ENCODE measurements at regions not wholly inside any gene's neighbourhood (a gene's known extent, or its start where the extent isn't known, plus 50 kb on each side); places are given as distances from the start of the nearest gene placed in this dataset.

DNA sequence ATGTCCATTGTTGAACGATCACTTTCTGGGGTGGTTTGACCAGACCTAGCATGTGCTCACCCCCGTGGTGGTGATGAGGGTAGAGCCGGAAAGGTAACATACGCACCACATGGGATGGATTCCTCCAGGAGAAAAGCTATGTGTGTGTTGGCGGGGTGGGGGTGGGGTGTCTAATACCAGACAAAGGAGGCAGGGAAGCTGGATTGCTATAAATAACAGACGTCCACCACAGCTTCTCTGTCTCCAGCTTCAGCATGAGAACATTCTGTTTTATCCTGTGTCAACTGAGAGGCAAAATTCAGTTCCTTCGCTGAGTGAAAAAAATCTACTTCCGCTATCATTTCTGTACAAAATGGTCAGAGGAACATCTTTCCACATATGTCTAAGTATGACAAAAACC, 151.0 kb downstream of the PCSK1 start:
- DNase-seq = no peak

DNA sequence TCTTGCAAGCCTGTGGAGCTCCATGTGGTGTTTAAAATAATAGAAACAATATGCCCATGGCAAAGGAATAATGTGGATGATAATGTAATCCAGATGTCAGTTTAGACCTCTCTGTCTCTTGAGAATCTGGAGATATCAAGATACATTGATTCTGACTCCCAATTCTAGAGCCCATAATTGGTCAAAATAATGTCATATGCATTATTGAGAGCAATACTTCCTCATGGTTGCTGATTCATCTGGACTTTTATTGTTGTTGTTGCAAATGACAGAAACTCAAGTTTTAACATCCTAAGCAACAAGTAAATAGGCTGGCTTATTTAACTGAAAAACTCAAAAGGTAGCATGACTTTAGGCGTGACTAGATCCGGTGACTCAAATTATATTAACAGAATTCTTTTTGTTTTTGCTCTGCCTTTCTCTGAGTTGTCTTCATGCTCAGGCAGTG, 152.1 kb downstream of the PCSK1 start:
- DNase-seq = no peak

DNA sequence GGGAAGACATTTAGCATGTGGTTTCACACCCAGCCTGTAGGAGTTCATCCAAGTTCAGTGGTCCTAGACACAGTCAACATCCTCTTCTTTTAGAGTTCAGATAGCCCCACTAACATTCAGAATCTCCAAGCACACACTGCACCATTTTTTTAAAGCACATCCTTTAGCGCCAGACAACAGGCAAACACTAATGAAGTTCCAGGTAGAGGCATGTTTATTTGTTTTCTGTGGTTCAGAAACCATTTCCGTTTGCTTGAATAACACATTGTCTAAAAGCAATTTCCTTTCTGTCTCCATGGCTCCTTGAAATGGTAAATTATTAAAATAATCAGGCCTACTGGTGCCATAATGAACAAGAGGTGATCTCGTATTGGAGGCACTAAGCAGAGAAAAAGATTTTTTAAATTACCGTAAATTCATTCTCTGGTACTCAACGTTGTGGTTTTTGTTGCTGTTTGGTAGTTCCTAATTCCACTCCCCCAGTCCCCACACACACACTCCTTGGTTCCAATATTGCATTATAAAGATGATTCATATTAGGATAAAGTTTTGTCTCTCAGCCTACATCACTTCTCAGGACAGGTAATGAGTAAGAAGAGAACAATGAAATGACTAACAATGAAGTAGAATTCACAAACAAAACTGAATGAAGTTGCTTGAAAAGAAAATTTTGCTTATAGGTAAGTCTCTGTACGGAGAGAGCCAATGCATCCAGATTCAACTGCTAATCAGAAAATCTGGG, 153.1 kb downstream of the PCSK1 start:
- no peak for DNase-seq

DNA sequence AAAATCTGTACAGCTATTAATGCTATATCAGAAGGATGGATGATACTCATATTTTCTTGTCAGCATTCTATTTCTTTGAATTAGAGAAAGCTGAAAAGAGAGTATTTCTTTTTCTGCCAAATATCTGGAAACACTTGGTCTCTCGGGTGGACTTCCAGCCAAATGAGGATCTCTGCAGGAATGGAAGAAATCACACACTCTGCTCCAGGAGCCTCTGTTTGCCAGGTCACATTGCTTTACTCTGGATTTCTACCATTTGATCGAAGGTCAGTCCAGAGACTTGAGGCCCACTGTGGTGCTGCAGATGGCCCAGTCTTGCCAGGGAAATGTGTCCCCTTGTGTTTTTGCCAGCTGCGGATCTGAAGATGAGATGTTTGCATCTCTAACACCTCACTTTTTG, 154.1 kb downstream of the PCSK1 start:
- DNase-seq = no peak

DNA sequence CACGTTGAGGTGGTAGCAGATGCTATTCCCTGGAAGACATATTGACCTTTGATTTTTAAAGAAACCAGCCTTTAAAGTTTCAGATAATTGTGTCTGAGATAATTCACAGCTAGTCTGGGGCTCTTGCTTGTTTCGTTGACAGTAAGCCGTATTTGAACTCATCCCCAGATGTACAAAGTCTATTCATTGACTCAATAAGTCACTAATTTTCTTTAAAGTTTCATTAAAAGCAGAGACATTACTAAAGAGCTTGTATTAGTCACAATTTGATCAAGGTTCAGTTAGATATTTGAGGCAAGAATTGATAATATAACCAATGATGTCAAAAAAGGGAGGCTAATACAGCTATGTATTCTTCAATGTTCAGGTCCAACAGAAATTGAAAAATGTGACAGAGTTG, 158.0 kb downstream of the PCSK1 start:
- DNase-seq = no peak

DNA sequence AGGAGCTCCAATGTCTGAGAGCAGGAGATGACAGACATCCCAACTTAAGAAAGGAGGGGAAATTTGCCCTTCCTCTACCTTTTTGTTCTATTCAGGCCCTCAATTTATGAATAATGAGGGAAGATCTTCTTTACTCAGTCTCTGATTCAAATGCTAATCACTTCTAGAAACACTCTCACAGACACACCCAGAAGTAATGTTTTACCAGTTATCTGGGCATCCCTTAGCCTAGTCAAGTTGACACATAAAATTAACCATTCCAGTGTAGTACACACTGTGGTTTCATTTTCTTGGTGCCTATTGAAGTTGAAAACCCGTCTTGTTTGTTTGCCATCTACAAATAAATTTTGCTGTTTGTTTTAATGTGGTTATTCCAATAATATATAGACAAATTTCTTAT, 167.6 kb downstream of the PCSK1 start:
- no peak for DNase-seq

DNA sequence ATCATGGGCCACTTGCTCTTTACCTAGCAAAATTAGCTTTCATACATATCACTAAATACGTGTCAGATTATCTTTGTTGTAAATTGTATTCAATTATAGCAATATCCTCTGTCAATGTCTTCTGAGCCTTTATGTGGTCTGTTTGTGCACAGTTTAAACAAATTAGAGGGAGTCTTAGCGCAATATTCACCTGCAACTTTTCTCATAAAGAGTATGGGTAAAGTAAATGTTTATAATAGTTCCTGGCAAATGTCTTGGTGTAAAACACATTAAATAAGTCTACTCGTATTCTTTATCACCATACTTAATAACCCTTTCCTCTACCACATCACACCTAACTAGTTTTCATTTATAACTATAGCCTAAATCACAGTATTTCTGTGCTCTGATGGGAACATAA, 169.0 kb downstream of the PCSK1 start:
- DNase-seq = no peak

DNA sequence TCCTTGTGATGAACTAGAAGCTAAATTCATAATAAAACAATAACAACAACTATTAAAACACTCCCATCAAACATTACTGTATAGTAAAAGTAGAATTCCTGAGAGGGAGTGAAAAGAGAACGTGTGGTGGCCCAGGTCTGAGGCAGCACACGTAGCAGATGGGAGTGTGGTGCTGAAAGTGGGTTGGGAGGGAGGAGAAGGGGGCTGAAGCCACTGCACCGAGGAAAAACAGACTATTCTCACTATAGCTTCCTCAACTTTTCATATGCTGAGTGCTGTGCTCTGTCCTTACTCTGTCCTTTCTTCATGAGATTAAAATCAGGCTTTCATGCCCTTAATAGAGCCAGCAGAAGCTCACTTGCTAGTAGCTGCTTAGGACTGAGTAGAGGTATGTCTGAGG, 170.9 kb downstream of the PCSK1 start:
- DNase-seq = no peak

DNA sequence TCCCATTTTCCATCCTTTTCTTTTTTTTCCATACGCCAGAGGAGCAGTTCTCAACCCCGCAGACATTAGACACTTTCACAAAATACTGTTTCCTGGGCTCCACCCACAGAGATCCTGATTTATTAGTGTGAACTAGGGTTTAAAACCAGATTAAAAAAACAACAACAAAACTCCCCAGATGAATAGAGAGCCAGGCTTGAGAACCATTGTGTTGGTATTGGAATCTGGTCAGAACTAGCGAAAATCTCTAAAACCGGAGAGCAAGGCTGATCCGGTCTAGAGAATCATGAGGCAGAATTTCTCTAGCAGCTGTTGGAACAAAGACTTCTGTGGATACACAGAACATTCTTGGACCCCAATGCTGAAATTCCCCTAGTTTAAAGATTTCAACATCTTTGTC, 173.0 kb downstream of the PCSK1 start:
- no peak for DNase-seq

DNA sequence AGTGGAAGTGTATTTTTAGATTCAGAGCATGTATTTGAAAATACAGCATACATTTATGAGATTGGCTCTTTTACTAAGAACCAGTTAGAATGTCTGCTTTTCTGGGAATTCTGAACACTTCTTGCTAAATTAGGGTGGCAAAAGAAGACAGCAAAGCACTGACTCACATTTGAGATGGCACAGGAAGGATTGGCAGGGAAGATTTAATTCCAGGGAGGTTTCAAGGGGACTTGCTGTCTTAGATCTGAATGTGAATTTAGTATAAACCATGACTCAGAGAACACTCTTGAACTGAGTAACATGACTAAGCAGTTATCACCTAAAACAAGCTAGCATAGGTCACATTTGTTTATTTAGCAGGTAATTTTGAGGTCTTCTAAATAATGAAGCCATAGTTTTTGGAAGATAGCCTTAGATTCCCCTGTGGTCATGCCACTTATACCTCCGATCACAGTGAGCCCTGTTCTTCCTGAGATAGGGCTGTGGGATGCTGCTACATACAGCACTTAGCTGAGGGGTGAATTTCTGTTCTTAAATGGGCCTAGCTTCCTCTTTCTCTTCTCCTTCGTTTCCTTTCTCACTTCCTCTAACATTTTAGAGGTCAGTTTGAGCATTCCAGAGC, 173.8 kb downstream of the PCSK1 start:
- peak; percentile 70 for DNase-seq

DNA sequence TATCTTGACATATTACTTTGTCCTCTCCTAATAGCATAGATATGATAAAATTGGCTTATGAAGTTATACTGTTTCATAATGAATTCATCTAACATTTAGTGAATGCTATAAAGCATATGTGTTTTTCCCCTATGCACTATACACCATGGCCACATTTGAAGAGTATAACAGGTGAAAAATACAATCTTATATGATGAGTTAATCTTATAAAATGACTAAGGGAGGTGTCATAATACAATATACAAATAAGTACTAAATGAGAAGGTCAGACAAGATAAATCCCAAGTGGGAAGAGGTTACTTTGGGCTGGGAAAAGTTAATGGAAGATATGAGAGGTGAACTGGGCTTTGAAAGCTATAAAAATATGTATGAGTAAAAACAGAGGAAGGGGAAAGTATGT, 174.4 kb downstream of the PCSK1 start:
- DNase-seq = no peak

DNA sequence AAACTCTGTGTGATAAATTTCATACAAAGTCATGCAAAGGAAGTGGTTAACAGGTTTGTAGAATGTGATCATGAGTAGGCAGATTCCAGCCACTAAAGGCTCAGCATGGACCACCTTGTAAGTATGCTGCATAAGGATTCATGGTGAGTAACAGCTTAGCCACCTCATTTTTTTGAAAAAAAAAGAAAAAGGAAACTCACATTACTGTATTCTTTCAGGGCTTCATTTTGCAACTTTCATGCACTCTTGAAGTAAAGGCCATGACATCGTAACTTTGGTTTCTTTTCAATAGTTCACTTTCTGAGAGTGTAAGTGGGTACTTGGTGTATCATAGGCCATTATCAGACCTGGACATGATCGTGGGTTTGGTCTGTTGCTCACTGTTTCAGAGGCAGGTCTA, 175.1 kb downstream of the PCSK1 start:
- peak; percentile 82 for DNase-seq

DNA sequence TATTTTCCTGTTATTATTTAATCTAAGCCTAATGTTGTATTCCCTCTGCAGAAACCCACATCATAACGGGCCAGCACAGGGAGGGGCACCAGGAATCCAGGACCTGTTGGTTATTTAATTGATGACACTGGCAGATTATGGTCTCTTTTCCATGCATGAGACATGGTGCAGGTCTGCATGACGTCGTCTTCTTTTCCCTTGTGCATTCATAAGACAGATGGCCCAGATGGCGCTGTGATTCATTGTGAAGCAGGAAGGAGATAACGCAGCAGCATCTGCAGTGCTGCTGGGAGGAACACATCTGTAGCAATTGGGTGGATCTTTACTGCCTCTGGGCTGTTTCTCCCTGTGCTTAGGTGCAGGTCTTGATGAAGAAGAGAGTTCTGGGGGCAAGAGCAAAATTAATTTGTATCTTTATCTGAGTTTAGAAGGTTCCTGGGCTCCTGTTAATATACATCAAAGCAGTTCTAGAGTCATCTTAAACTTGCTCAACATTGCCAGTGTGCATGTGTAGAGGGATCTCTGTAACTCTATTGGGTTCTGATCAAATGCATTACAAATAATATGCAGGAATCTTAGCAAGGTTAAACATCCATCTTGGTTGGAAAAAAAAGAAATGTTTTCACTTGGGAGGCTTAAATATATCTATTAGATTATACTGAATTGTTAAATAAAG, 176.1 kb downstream of the PCSK1 start:
- peak; percentile 87 for DNase-seq

DNA sequence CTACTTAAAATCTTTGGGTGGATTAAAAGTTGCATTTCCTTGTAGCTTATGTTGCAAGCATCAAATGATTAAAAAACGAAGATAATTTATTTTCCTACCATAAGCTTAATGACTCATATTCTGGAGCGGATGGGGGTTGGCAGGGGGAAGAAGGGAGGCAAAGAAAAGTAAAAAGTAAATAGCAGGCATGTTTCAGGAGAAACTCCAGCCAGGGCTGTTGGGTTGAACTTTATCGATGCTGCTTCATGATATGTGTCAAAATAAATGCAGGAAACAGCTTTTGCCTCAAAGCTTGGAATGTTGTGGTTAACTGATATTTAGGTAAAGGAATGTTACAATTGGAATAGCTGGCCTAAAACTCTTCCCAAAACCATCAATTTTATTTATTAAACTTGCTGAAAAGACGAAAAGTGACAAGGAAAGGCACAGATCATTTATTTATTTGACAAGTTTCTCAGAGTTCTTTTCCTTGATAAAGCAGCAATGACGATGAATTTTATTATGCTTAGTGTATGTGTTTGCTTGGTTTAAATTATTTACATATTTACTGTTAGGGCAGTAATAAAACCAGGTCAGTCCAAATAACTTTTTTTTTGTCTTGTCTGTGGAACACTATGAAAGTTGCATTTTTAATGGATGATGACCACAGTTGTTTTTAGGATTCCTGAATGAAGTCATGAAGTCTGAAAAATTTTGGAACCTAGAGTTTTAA, 177.9 kb downstream of the PCSK1 start:
- DNase-seq = peak; percentile 89

DNA sequence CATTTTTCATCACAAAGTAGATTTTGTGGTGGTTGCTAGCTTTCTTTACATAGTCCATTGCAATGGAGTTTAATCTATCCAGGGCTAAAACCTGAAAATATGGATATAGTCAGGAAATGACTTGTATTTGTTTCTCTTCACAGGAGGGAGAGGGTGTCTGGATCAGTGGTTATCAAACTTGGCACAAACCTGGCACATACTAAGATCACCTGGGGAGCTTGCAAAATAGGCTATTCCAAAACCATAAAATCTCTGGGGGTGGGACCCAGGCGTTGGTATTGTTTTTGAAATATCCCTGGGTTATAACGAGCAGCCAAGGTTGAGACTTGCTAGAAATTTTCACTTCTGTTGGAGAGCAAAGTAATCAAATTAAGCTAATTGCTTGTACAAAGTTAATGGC, 179.9 kb downstream of the PCSK1 start:
- no peak for DNase-seq

DNA sequence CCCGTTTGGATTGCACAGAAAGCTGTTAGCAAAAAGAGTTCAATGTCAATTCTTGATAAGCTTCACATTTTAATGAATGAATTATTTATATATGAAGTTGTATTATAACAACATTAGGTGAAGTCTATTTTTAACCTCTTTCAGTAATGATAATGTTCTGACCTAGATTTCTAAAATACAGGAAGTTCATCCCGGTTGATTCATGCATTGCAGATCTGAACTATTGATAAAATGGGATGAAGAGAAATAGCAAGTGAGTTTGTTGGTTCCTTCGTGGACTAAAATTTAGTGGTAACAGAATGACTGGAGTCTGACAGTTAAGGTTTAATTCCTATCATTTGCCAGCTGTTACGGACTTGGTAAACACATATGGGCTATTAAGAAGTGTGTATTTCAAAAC, 180.5 kb downstream of the PCSK1 start:
- DNase-seq = no peak

DNA sequence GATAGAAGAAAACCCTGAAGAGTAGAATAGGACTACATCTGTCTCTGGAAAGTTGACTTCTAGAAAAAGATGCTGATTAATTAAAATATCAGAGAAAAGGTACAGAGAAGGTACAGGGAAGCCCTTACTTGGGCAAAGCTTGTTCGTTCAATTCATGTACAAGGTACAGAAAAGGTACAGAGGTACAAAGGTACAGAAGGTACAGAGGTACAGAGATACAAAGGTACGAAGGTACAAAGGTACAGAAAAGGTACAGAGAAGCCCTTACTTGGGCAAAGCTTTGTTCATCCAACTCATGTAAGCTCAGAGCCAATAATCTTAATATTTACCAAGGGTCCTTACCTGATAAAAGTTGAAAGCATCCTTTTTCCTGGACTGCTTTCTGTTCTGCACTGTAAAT, 182.3 kb downstream of the PCSK1 start:
- no peak for DNase-seq

DNA sequence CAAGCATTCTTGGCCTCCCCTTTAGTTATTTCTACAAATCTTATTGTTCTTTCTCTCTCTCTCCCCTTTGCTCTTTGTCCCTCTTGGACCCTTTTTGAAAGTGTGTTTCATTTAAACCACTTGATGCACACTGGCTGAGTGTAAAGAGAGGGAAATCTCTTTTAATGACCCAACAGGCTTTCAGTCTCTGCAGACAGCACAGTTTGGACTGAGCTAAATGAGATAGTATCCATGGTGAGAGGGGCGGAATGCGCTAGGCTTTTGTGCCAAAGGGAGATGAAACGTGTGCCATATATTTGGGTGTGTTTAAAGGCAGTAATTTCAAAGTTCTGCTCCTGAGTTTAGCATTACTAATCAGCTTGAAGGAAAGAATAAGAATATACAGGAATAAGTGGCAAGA, 184.9 kb downstream of the PCSK1 start:
- DNase-seq = no peak

DNA sequence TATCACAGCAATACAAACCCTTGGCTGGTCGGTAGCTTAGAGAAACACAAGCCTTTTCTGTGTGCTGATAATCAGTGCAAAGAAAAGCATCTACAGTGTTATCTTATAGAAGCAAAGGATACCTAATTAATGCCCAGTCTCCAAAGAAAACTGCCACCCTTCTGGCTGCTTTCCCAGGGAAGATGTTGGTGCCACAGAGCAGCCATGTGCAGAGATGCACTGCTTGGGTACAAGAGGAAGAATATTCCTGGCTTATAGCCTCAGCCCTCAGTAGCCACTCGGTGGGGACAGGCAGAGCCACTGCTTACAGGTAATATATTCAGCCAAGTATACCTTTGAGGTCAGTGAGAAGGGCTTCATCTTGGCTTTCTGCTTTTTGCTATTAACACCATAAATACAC, 185.3 kb downstream of the PCSK1 start:
- DNase-seq = no peak

DNA sequence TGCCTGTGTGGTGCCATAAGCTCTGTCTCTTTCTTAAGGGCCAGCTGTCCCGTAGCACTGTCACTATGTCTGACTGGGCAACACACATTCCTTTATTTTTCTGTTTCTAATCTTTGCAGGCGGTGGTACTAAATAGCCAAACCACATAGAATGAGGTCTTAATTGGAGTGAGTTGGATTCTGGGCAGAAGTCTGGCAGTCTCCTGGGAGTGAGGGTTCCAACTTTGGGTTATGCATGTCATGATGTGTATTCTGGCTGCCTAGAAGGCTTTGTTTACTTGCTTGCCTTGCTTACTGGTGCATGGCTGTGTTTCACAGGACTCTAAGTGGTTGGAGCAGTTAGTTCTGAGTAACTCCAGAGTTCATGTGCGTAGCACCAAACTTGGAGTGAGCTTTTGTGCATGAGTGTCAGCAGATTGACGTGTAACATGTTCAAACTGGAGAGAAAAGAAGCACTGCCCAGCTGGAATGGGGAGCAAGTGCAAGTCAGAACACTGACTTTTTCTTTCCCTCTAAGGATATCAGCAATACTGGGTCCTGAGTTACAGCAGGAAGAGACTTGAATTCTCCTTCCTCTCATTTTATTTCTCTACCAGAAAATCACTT, 185.8 kb downstream of the PCSK1 start:
- DNase-seq = peak; percentile 76

DNA sequence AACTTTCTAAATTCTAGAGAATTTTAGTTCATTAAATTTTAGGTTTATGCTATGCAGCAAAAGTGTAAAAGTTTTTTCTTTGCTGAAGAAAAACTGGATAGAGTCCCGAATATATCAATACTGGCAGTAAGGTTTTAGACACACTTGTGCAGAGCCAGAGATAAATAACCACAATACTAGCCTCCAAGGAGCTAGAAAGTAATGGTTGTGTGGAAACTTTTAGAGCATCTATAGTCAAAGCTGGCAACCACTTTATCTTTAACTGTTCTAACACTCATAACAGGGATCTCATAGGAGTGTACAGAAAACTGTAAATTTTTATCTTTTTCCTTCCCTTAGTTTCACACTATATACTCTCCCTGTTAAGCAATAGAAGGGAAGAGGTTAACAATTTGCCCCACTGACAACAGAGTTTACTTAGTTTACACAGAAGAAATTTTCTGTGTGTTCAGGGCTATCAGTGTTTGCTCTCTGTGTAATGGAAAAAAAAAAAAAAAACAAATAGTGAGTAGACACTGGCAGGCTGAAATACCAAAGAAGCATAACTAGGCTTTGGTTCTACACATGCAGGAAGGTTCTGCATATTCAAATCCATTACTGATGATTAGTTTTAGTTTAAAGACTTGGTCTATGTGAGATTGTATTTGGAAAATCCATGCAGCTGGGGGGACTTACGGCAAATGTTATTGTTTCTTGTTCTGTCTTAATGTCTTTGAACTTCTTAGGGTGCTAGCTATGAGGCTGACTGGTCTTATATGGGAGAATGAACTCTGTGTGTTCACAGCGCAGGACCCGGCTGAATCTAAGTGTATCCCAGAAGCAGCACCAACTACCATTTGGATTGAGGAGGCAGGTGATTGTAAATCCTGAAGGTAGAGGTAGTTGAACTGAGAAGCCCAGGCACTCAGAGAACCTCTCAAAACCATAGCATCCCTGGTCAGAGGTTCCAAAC, 187.6 kb downstream of the PCSK1 start:
- DNase-seq = no peak

DNA sequence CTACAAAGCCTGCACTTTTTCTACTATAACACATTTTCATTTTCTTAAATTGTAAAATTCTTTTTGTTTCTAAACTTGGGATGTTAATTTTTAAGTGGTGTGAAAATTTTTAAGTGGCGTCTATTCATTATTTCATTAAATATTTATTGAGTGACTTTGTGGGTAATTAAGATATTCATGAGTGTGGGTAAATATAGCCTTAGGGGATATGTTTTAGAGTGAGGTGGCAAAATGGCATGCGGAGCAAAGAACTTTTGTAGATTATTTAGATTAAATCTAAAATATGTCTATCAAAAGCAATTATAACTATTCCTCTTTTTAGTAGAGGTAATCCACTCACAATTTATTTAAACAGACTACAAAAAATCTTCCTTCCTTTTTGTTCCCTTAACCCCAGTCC, 188.4 kb downstream of the PCSK1 start:
- no peak for DNase-seq

Data from fibroblast of skin of back (primary cell).